A549 (cell line): ENCODE measurements at regions not wholly inside any gene's neighbourhood (a gene's known extent, or its start where the extent isn't known, plus 50 kb on each side); places are given as distances from the start of the nearest gene placed in this dataset.

ENCODE experiments used
- HMGXB4 ChIP-seq: fragments of 250-450 bp; sonication (Bioruptor Pico); IDR thresholded peaks from 2 replicates; pipeline ENCODE4 v1.5.0; 2021; ENCODE audit warnings: mild to moderate bottlenecking, moderate library complexity, borderline replicate concordance
- POLR2AphosphoS2 ChIP-seq: conservative IDR thresholded peaks from 2 replicates; pipeline ENCODE4 v1.6.1; 2012; ENCODE audit warnings: low read length, improper control_type of control experiment, inconsistent platforms
- RAD21 ChIP-seq, 2 experiments: fragments of >200 bp in 1 of 2; sonication (Bioruptor Twin) in 1 of 2; formaldehyde crosslinking in 1 of 2; IDR thresholded peaks in 1 of 2; conservative IDR thresholded peaks in 1 of 2; 2 replicates in 1 of 2; 3 replicates in 1 of 2; pipeline ENCODE4 v1.6.1; 2012 to 2018; ENCODE audit warnings: inconsistent platforms in 1 of 2
- RFX5 ChIP-seq: fragments of 450-650 bp; IDR thresholded peaks from 2 replicates; pipeline ENCODE4 v1.7.1; 2014; ENCODE audit warnings: antibody characterized with exemption, mild to moderate bottlenecking, moderate library complexity

GRCh38 chr14:98270201-98270600 lies 1001.8 kb downstream of the BCL11B start:
- no peak for TF ChIP-seq POLR2AphosphoS2
- TF ChIP-seq HMGXB4 (CRISPR knock-in tag), result no peak
- TF ChIP-seq RFX5, result no peak
- TF ChIP-seq RAD21 (conservative IDR thresholded peaks at IDR 0.05 in 1 of 2, IDR thresholded peaks at IDR 0.05 in 1 of 2), result no peak
